HepG2 (cell line): ENCODE measurements at regions not wholly inside any gene's neighbourhood (a gene's known extent, or its start where the extent isn't known, plus 50 kb on each side); places are given as distances from the start of the nearest gene placed in this dataset.

Experiments
- ATAC-seq: fragments of 200-7000 bp; cut with Tn5 transposase; 3 replicates; pipeline ENCODE4 v1.9.1; 2020; ENCODE audit warnings: mild to moderate bottlenecking, moderate library complexity
- BruUV-seq: library from RNA; stranded (reverse); fragments of 400-500 nt; replicated peaks from 2 replicates; lab custom pipeline; 2021; lab: Mats Ljungman, UMichigan
- CTCF ChIA-PET: fragments of 300-600 bp; formaldehyde crosslinking; extraction: SDS; loops from one replicate; lab custom pipeline; 2021; ENCODE audit warnings: low total read pairs, inconsistent platforms, low intra/inter-chr PET ratio; lab: Yijun Ruan, JAX
- POLR2A ChIA-PET: fragments of 350-600 bp; sonication (Branson Sonifier 250); formaldehyde crosslinking; loops from one replicate; lab custom pipeline; 2020; ENCODE audit warnings: antibody characterized with exemption, inconsistent platforms; lab: Yijun Ruan, JAX
- DNase-seq: peaks from one replicate; pipeline ENCODE4 v3.0.0-alpha.2; 2015; ENCODE audit warnings: low spot score
- FAIRE-seq: peaks from 3 replicates; lab custom pipeline; 2011; peaks lifted over from hg19 to GRCh38; lab: Jason Lieb, UNC
- H2AFZ ChIP-seq: one replicate; pipeline ENCODE4 v1.6.1; 2011; ENCODE audit warnings: low read length, inconsistent platforms
- H3K27ac ChIP-seq: fragments of 300-600 bp; 3 replicates; pipeline ENCODE4 v1.8.0; 2011; ENCODE audit warnings: mixed run types, mild to moderate bottlenecking, mixed read lengths, low read length, inconsistent platforms; ENCODE audit not compliant: insufficient read depth; ENCODE audit errors: extremely low read length
- H3K27me3 ChIP-seq, 2 experiments: fragments of 200-600 bp in 1 of 2; 2 replicates in 1 of 2; 3 replicates in 1 of 2; pipeline versions ENCODE4 v1.6.0 to v1.8.0; 2011; ENCODE audit warnings: low read length in 2 of 2, mild to moderate bottlenecking in 2 of 2, moderate library complexity in 2 of 2, inconsistent platforms in 1 of 2; ENCODE audit not compliant: insufficient read depth in 2 of 2, control insufficient read depth in 1 of 2
- H3K36me3 ChIP-seq, 2 experiments: fragments of 200-600 bp in 1 of 2; replicated peaks in 1 of 2; 2 replicates in 1 of 2; 3 replicates in 1 of 2; pipeline versions ENCODE4 v1.5.1 to v1.8.0; 2011; ENCODE audit warnings: low read length in 2 of 2, inconsistent platforms in 1 of 2; ENCODE audit not compliant: insufficient read depth in 2 of 2, control insufficient read depth in 1 of 2
- H3K4me1 ChIP-seq: 2 replicates; pipeline ENCODE4 v1.5.1; 2012; ENCODE audit warnings: low read length, inconsistent platforms; ENCODE audit not compliant: insufficient read depth
- H3K4me2 ChIP-seq: 2 replicates; pipeline ENCODE4 v1.6.0; 2011; ENCODE audit warnings: low read depth, low read length, inconsistent platforms
- H3K4me3 ChIP-seq, 3 experiments: fragments of 200-600 bp in 1 of 3; sonication (generic), shearing (Covaris generic) in 1 of 3; replicated peaks in 1 of 3; 2 replicates each; pipeline ENCODE4 v1.5.1; 2011 to 2016; ENCODE audit warnings: low read length in 3 of 3, inconsistent platforms in 2 of 3, low read depth in 2 of 3, mild to moderate bottlenecking in 2 of 3, control low read depth in 1 of 3, mixed read lengths in 1 of 3; ENCODE audit not compliant: insufficient read depth in 1 of 3
- H3K79me2 ChIP-seq: one replicate; pipeline ENCODE4 v1.6.1; 2011; ENCODE audit warnings: low read length, inconsistent platforms; ENCODE audit not compliant: insufficient read depth
- H3K9ac ChIP-seq: 2 replicates; pipeline ENCODE4 v1.6.0; 2011; ENCODE audit warnings: mild to moderate bottlenecking, low read depth, low read length, inconsistent platforms; ENCODE audit not compliant: insufficient read depth
- H3K9me3 ChIP-seq: 2 replicates; pipeline ENCODE4 v1.5.1; 2012; ENCODE audit warnings: mild to moderate bottlenecking, low read length
- H4K20me1 ChIP-seq: 2 replicates; pipeline ENCODE4 v1.6.0; 2011; ENCODE audit warnings: inconsistent platforms, mild to moderate bottlenecking, low read length, moderate library complexity; ENCODE audit not compliant: insufficient read depth
- ATAD3A ChIP-seq: sonication (generic); formaldehyde crosslinking; IDR thresholded peaks from 2 replicates; pipeline ENCODE4 v1.4.0; 2020; ENCODE audit warnings: missing genetic modification reagents
- KLF11 ChIP-seq: IDR thresholded peaks from 2 replicates; pipeline ENCODE4 v1.6.1; 2016; ENCODE audit warnings: missing compliant biosample characterization
- MAFF ChIP-seq: IDR thresholded peaks from 2 replicates; pipeline ENCODE4 v1.6.1; 2011; ENCODE audit warnings: low read depth, low read length, improper control_type of control experiment
- NBN ChIP-seq: fragments of 450-650 bp; conservative IDR thresholded peaks from 2 replicates; pipeline ENCODE4 v1.6.1; 2017
- NFATC3 ChIP-seq: sonication (generic); formaldehyde crosslinking; IDR thresholded peaks from 2 replicates; pipeline ENCODE4 v1.5.1; 2020; ENCODE audit warnings: mild to moderate bottlenecking, missing genetic modification reagents
- XBP1 ChIP-seq: sonication (generic); formaldehyde crosslinking; IDR thresholded peaks from 2 replicates; pipeline ENCODE4 v1.5.0; 2020; ENCODE audit warnings: missing genetic modification reagents
- ZFY ChIP-seq: sonication (generic); formaldehyde crosslinking; IDR thresholded peaks from 2 replicates; pipeline ENCODE4 v1.4.0; 2020; ENCODE audit warnings: missing genetic modification reagents
- ZNF510 ChIP-seq: sonication (generic); formaldehyde crosslinking; IDR thresholded peaks from 2 replicates; pipeline ENCODE4 v1.4.0; 2020; ENCODE audit warnings: low read depth, mild to moderate bottlenecking, missing genetic modification reagents
- ZNF546 ChIP-seq: sonication (generic); formaldehyde crosslinking; conservative IDR thresholded peaks from 2 replicates; pipeline ENCODE4 v1.8.1; 2023; ENCODE audit warnings: mild to moderate bottlenecking, missing genetic modification reagents
- ZNF564 ChIP-seq: sonication (generic); formaldehyde crosslinking; IDR thresholded peaks from 2 replicates; pipeline ENCODE4 v1.8.1; 2023; ENCODE audit warnings: mild to moderate bottlenecking, missing genetic modification reagents
- WGBS: methylation state at CpG from one replicate; pipeline ENCODE4 v1.1.6; 2017; ENCODE audit warnings: low lambda C conversion rate; 5-methylcytosine and 5-hydroxymethylcytosine counted together
- in situ Hi-C: cut with HindIII; loops from 2 replicates; pipeline ENCODE4 v1.10.0; 2017; ENCODE audit warnings: low pct_unique_long_range_greater_than_20kb; ENCODE audit not compliant: extremely low pct_ligation_motif_present
- intact Hi-C: fragments of 100-400 bp; cut with micrococcal nuclease; formaldehyde crosslinking; loops from one replicate; pipeline ENCODE4 v1.10.0; 2022; ENCODE audit not compliant: unreplicated experiment
- TF ChIP-seq, protein P1 (sequence below): sonication (generic); formaldehyde crosslinking; IDR thresholded peaks from 2 replicates; pipeline ENCODE4 v1.9.0; 2021; ENCODE audit warnings: missing genetic modification reagents, mild to moderate bottlenecking, borderline replicate concordance
- TF ChIP-seq, protein P2 (sequence below): sonication (generic); formaldehyde crosslinking; IDR thresholded peaks from 2 replicates; pipeline ENCODE4 v1.5.1; 2020; ENCODE audit warnings: missing genetic modification reagents, mild to moderate bottlenecking, borderline replicate concordance
- TF ChIP-seq, protein P3 (sequence below): sonication (generic); formaldehyde crosslinking; IDR thresholded peaks from 2 replicates; pipeline ENCODE4 v1.9.0; 2022; ENCODE audit warnings: low read depth, missing genetic modification reagents

DNA sequence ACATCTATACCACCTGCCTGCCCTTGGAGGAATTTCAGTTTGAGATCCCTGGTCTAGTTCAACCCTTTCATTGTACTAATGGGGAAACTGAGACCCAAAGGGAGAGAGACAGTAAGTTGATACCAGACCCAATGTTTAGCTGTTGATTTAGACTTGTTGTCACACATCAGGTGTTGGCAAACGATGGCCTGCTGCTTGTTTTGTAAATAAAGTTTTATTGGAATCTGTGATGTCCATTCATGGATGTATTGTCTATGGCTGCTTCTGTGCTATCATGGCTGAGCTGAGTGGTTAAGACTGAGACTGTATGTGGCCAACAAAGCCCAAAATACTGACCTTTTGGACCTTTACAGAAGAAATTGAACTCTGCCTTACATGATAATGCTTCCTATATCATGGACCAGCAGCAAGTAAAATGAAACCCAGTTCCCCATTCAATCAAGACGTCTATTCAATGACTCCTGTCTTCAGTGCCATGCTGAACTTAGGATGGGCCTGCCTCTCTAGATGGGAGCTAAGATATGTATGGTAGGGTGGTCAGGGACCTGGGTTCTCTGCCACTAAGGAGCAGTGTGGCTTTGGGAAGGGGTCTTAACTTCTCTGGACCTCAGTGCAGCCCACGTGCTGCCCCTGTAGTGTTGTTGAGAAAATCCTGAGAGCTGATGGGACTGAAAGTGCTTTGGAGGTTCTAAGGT is 111.0 kb downstream of the IRX5 start:
- Histone ChIP-seq H4K20me1 (no peaks in the 10 kb centered on the region), H3K9me3 (no peaks in the 10 kb centered on the region), H3K79me2 (no peaks in the 10 kb centered on the region), H3K36me3 (no peaks in the 10 kb centered on the region), H3K9ac (no peak overlapping the region), H2AFZ (no peak overlapping the region), H3K27me3 (no peaks in the 10 kb centered on the region; a peak in 1 of 5 replicates), H3K27ac (no peak overlapping the region), H3K4me2 (no peak overlapping the region), H3K4me1 (no peaks in the 10 kb centered on the region), H3K4me3 (no peak overlapping the region)
- CTCF ChIA-PET: no interaction called here
- intact Hi-C loops (no loop called here), in situ Hi-C loops (no loop called here)
- BruUV-seq: no TSS peak
- FAIRE-seq (no peak), DNase-seq (no peak), ATAC-seq (no peak)
- 2% methylated on average over 3 of the region's 3 CpGs for WGBS
- POLR2A ChIA-PET: no interaction called here
- TF ChIP-seq NFATC3 (CRISPR knock-in tag) (no peak), KLF11 (CRISPR knock-in tag) (no peak), ZFY (CRISPR knock-in tag) (no peak)

DNA sequence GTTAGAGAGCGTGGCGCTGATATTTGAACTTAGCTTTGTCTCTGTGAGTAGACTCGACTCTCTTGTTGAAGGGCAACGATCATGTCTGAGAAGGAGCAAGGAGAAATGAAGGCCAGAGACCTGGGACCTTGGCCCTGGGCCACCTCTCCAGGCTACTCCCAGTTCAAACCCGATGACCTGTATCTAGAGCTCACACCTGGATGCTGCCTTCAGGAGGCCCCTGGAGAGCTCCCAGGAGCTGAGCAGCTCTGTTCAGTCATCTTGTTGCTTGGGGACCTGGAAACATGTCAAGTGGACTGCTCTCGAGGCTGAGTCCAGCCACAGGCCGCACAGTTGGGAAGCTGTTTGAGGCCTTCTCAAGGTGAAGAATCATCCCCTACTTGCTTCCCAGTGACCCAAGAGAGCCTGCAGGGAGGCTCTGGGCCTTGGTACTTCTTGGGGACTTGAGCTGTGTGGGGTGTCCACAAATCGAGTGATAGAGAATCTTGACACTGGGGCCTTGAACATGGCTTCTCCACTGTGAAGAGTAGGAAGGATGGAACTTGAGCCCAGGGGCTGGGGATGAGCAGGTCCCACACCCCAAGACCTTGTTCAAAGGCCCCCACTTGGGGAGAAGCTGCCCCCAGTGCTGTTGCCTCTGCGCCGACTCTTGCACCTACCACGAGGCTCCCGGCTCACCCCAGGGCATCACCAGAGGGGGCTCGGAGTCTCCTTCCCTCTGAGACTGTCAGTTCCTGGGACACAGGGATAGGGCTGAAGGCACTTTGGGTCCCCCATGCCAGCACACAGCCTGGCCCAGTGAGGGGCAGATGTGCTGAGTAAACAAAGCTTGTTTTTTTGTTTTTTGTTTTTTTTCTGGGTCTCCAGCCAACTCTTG is 112.1 kb downstream of the IRX5 start:
- WGBS: 36% methylated on average over 7 of the region's 13 CpGs
- intact Hi-C loops (no loop called here), in situ Hi-C loops (no loop called here)
- no peaks in the 10 kb centered on the region for H4K20me1 ChIP-seq
- BruUV-seq: no TSS peak
- no peaks in the 10 kb centered on the region for H3K9me3 ChIP-seq
- no peaks in the 10 kb centered on the region for H3K36me3 ChIP-seq
- H3K4me1 ChIP-seq: no peaks in the 10 kb centered on the region
- no peak overlapping the region for H2AFZ ChIP-seq
- H3K9ac ChIP-seq: no peak overlapping the region
- H3K27me3 ChIP-seq: no peaks in the 10 kb centered on the region; a peak in 1 of 5 replicates
- no peak overlapping the region for H3K4me3 ChIP-seq
- ChIA-PET POLR2A (no interaction called here), CTCF (no interaction called here)
- H3K79me2 ChIP-seq: no peaks in the 10 kb centered on the region
- no peak for ATAC-seq
- DNase-seq: no peak
- FAIRE-seq: no peak
- no peak overlapping the region for H3K4me2 ChIP-seq
- no peak overlapping the region for H3K27ac ChIP-seq
- TF ChIP-seq, protein P1, sequence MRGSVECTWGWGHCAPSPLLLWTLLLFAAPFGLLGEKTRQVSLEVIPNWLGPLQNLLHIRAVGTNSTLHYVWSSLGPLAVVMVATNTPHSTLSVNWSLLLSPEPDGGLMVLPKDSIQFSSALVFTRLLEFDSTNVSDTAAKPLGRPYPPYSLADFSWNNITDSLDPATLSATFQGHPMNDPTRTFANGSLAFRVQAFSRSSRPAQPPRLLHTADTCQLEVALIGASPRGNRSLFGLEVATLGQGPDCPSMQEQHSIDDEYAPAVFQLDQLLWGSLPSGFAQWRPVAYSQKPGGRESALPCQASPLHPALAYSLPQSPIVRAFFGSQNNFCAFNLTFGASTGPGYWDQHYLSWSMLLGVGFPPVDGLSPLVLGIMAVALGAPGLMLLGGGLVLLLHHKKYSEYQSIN (CRISPR knock-in tag): no peak
- TF ChIP-seq MAFF: no peak
- TF ChIP-seq, protein P2, sequence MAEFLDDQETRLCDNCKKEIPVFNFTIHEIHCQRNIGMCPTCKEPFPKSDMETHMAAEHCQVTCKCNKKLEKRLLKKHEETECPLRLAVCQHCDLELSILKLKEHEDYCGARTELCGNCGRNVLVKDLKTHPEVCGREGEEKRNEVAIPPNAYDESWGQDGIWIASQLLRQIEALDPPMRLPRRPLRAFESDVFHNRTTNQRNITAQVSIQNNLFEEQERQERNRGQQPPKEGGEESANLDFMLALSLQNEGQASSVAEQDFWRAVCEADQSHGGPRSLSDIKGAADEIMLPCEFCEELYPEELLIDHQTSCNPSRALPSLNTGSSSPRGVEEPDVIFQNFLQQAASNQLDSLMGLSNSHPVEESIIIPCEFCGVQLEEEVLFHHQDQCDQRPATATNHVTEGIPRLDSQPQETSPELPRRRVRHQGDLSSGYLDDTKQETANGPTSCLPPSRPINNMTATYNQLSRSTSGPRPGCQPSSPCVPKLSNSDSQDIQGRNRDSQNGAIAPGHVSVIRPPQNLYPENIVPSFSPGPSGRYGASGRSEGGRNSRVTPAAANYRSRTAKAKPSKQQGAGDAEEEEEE (CRISPR knock-in tag): no peak
- TF ChIP-seq, protein P3, sequence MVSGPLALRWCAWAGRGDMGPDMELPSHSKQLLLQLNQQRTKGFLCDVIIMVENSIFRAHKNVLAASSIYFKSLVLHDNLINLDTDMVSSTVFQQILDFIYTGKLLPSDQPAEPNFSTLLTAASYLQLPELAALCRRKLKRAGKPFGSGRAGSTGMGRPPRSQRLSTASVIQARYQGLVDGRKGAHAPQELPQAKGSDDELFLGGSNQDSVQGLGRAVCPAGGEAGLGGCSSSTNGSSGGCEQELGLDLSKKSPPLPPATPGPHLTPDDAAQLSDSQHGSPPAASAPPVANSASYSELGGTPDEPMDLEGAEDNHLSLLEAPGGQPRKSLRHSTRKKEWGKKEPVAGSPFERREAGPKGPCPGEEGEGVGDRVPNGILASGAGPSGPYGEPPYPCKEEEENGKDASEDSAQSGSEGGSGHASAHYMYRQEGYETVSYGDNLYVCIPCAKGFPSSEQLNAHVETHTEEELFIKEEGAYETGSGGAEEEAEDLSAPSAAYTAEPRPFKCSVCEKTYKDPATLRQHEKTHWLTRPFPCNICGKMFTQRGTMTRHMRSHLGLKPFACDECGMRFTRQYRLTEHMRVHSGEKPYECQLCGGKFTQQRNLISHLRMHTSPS (CRISPR knock-in tag): no peak
- TF ChIP-seq XBP1 (CRISPR knock-in tag): no peak
- no peak for TF ChIP-seq NBN
- no peak for TF ChIP-seq ATAD3A
- no peak for TF ChIP-seq ZNF546 (CRISPR knock-in tag)
- no peak for TF ChIP-seq ZNF564 (CRISPR knock-in tag)
- no peak for TF ChIP-seq ZNF510 (CRISPR knock-in tag)
